BJ (cell line): ENCODE measurements at regions not wholly inside any gene's neighbourhood (a gene's known extent, or its start where the extent isn't known, plus 50 kb on each side); places are given as distances from the start of the nearest gene placed in this dataset.

Source experiments
- CTCF ChIA-PET: fragments of 350-600 bp; formaldehyde crosslinking; extraction: SDS; loops from one replicate; lab custom pipeline; 2021; ENCODE audit warnings: antibody characterized with exemption, inconsistent platforms; lab: Yijun Ruan, JAX
- POLR2A ChIA-PET: fragments of 300-600 bp; sonication (Branson Sonifier 250); formaldehyde crosslinking; extraction: SDS; loops from one replicate; lab custom pipeline; 2021; ENCODE audit warnings: antibody characterized with exemption; lab: Charles Lee
- DNase-seq: peaks from one replicate; pipeline ENCODE4 v3.0.0-alpha.2; 2011; ENCODE audit warnings: low read depth
- H3K27me3 ChIP-seq: 2 replicates; pipeline ENCODE4 v1.6.0; 2011; ENCODE audit warnings: low read length; ENCODE audit not compliant: control insufficient read depth, insufficient read depth
- H3K36me3 ChIP-seq: 2 replicates; pipeline ENCODE4 v1.5.1; 2011; ENCODE audit warnings: low read length; ENCODE audit not compliant: control insufficient read depth, insufficient read depth
- H3K4me3 ChIP-seq: 2 replicates; pipeline ENCODE4 v1.5.1; 2011; ENCODE audit warnings: low read depth, mild to moderate bottlenecking, control low read depth, low read length
- CTCF ChIP-seq: IDR thresholded peaks from 2 replicates; pipeline ENCODE4 v1.5.1; 2011; ENCODE audit warnings: low read depth, mild to moderate bottlenecking, control low read depth, inconsistent platforms, low read length, moderate library complexity; ENCODE audit not compliant: insufficient read depth

GRCh38 chr2:187934692-187935091, 357.0 kb upstream of the GULP1 start:
- TF ChIP-seq CTCF = no peak

DNA sequence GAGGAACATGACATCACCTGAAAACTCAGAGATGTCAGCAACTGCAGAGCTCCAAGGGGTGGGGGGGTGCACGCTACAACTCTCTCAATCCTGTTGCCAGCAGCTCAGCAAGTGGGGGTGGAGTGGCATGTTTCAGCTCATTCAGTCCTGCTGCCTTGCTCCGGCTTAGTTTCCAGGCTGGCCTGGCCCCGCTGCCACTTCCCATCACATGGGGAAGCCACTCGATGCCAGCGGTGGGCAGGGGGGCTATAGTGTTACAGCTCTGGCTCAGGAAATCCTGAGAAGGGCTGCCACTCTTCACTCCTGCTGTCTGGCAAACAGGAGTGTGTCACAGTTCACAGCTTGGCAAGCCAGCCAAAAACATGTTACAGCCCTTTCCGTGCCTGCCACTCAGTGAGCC, 356.5 kb upstream of the GULP1 start:
- Histone ChIP-seq H3K27me3 (no peaks in the 10 kb centered on the region), H3K36me3 (no peaks in the 10 kb centered on the region), H3K4me3 (no peak overlapping the region)
- no peak for DNase-seq
- ChIA-PET CTCF (interaction anchor here (1.2 kb wide), 1 partner anchor 17 kb away, joined by 6 read pairs; no protein-coding TSS in a partner anchor), POLR2A (interaction anchor here (0.6 kb wide), 1 partner anchor 67 kb away, joined by 3 read pairs; no protein-coding TSS in a partner anchor)
- TF ChIP-seq CTCF = no peak

More at GRCh38 chr2:187934692-187935091, 357.0 kb upstream of the GULP1 start:
- POLR2A ChIA-PET = interaction anchor here (0.6 kb wide), 1 partner anchor 67 kb away, joined by 3 read pairs; no protein-coding TSS in a partner anchor
- no peaks in the 10 kb centered on the region for H3K27me3 ChIP-seq
- no peaks in the 10 kb centered on the region for H3K36me3 ChIP-seq
- no peak for DNase-seq
- no peak overlapping the region for H3K4me3 ChIP-seq
- CTCF ChIA-PET = interaction anchor here (1.2 kb wide), 1 partner anchor 17 kb away, joined by 6 read pairs; no protein-coding TSS in a partner anchor

GRCh38 chr2:187936228-187936627, 355.4 kb upstream of the GULP1 start:
- ChIA-PET POLR2A (no interaction called here), CTCF (no interaction called here)
- Histone ChIP-seq H3K36me3 (no peaks in the 10 kb centered on the region), H3K4me3 (no peak overlapping the region), H3K27me3 (no peaks in the 10 kb centered on the region)
- no peak for DNase-seq
- TF ChIP-seq CTCF = no peak

- no peak for TF ChIP-seq CTCF
- H3K4me3 ChIP-seq = no peak overlapping the region
- no peak for DNase-seq
- POLR2A ChIA-PET = no interaction called here
- CTCF ChIA-PET = no interaction called here
- H3K36me3 ChIP-seq = no peaks in the 10 kb centered on the region
- no peaks in the 10 kb centered on the region for H3K27me3 ChIP-seq
These were observed 352.5 kb upstream of the GULP1 start for GRCh38 chr2:187939180-187939579.

DNA sequence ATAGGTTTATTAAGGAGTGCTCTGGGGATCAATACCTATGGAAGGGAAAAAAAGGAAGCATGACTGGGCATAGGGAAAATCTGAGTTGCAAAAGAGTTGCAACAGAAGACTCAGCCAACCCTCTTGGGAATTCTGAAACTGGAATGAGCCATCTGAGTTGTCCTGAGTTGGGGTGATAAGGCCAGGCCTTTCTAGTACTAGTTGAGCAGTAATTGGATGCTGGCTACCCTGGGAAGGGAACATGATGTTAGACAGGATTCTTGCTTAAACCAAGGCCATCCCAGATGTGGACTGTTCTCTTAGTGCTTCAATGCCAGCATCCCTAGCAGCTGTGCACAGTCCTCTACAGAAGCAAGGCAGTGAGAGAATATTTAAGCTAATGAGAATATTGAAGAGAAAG, 348.8 kb upstream of the GULP1 start:
- Histone ChIP-seq H3K36me3 (no peaks in the 10 kb centered on the region), H3K27me3 (no peaks in the 10 kb centered on the region), H3K4me3 (no peak overlapping the region)
- ChIA-PET CTCF (no interaction called here), POLR2A (no interaction called here)
- no peak for TF ChIP-seq CTCF
- no peak for DNase-seq
